ENCODE measurements at regions not wholly inside any gene's neighbourhood (a gene's known extent, or its start where the extent isn't known, plus 50 kb on each side); places are given as distances from the start of the nearest gene placed in this dataset.

DNA sequence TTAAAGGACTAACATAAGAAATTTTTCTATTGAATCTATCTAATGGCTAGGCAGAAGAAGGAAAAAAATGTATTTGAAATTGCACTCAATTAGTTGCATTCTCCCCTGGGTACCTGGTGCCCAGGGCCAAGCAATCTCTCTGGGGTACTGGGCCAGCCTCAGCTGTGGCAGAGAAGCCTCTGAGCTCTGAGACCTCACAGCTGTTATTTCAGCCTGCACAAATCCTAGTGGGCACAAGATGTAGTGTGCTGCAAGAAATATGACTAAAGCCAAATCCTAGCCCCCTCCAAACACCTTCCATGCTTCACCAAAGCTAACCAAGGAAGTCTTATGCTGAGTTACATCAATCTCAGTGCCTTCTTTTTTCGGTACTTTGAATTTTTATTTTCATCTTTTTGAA is 478.4 kb downstream of the STK39 start:
- Histone ChIP-seq H3K4me1 (ENCODE audit: low read length) (no peaks in the 10 kb centered on the region), H2AFZ (ENCODE audit: low read length) (no peak overlapping the region), H3K27me3 (replicated peaks; ENCODE audit: insufficient read depth, low read length) (no peaks in the 10 kb centered on the region), H3K9ac (ENCODE audit: low read length) (no peak overlapping the region), H3K9me2 (replicated peaks; ENCODE audit: insufficient read depth, low read length) (no peaks in the 10 kb centered on the region), H3K27ac (ENCODE audit: low read length) (no peak overlapping the region), H3K79me2 (ENCODE audit: low read length) (no peaks in the 10 kb centered on the region), H3K36me3 (replicated peaks; ENCODE audit: insufficient read depth, low read length) (no peaks in the 10 kb centered on the region), H3K9me3 (replicated peaks; ENCODE audit: insufficient read depth, low read length) (no peaks in the 10 kb centered on the region), H3K4me2 (ENCODE audit: low read depth, low read length) (no peak overlapping the region), H3F3A (ENCODE audit: insufficient read depth, low read length) (no peaks in the 10 kb centered on the region), H3K4me3 (ENCODE audit: low read length) (no peak overlapping the region), H4K20me1 (ENCODE audit: insufficient read depth, low read length) (no peaks in the 10 kb centered on the region)
- TF ChIP-seq EZH2 (optimal IDR thresholded peaks at IDR 0.05; ENCODE audit: low read depth, low read length), result no peak
- TF ChIP-seq, protein P1, sequence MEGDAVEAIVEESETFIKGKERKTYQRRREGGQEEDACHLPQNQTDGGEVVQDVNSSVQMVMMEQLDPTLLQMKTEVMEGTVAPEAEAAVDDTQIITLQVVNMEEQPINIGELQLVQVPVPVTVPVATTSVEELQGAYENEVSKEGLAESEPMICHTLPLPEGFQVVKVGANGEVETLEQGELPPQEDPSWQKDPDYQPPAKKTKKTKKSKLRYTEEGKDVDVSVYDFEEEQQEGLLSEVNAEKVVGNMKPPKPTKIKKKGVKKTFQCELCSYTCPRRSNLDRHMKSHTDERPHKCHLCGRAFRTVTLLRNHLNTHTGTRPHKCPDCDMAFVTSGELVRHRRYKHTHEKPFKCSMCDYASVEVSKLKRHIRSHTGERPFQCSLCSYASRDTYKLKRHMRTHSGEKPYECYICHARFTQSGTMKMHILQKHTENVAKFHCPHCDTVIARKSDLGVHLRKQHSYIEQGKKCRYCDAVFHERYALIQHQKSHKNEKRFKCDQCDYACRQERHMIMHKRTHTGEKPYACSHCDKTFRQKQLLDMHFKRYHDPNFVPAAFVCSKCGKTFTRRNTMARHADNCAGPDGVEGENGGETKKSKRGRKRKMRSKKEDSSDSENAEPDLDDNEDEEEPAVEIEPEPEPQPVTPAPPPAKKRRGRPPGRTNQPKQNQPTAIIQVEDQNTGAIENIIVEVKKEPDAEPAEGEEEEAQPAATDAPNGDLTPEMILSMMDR (IDR thresholded peaks at IDR 0.05; ENCODE audit: low read length), result no peak
- no peak for DNase-seq

DNA sequence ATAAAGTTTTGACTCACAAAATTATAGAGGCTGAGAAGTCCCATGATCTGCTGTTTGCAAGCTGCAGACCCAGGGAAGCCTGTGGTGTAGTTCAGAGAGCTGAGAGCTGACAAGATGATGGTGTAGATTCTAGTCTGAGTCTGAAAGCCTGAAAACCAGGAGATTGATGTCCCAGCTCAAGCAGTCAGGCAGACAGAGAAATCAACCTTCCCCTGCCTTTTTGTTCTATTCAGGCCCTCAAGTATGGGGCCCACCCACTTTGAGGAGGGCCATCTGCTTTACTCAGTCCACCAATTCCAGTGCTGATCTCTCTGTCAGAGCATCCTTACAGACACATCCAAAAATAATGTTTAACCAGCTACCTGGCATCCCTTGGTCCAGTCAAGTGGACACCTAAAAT is 479.6 kb downstream of the STK39 start:
- DNase-seq, result no peak
- no peaks in the 10 kb centered on the region for H3K79me2 ChIP-seq (ENCODE audit: low read length)
- H3K27ac ChIP-seq (ENCODE audit: low read length), result no peak overlapping the region

DNA sequence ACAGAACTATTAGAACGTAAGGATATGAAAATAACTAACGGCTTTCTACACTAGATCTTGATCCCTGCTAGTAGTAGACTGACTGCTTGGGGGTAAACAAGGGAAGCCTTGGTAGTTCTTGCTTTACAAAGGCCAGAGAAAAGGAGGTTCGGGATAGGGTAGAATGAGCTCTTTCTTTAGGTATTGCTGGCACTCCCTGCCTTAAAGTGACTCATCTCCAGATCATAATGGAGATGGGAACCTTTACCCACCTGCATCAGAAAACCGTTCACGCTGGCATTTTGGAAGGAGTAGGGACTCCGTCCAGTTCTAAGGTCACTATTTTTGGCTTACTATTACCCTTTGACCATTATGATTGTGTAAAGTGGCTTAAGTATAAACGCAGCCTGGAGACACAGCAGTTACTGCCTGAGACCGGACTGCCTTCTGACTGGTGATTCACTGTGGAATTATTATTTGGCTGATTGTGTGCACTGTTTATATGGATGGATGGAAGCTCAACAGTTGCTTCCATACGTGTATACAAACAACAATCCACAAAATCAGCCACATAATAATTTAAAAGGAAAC is 482.5 kb downstream of the STK39 start:
- Histone ChIP-seq H2AFZ (ENCODE audit: low read length) (no peak overlapping the region), H3K9me2 (replicated peaks; ENCODE audit: insufficient read depth, low read length) (no peaks in the 10 kb centered on the region), H3K36me3 (replicated peaks; ENCODE audit: insufficient read depth, low read length) (no peaks in the 10 kb centered on the region), H3K27ac (ENCODE audit: low read length) (no peak overlapping the region), H4K20me1 (ENCODE audit: insufficient read depth, low read length) (no peaks in the 10 kb centered on the region), H3F3A (ENCODE audit: insufficient read depth, low read length) (no peaks in the 10 kb centered on the region), H3K4me1 (ENCODE audit: low read length) (no peaks in the 10 kb centered on the region), H3K79me2 (ENCODE audit: low read length) (no peaks in the 10 kb centered on the region), H3K4me2 (ENCODE audit: low read depth, low read length) (no peak overlapping the region), H3K4me3 (ENCODE audit: low read length) (no peak overlapping the region), H3K9ac (ENCODE audit: low read length) (no peak overlapping the region), H3K9me3 (replicated peaks; ENCODE audit: insufficient read depth, low read length) (no peaks in the 10 kb centered on the region), H3K27me3 (replicated peaks; ENCODE audit: insufficient read depth, low read length) (no peaks in the 10 kb centered on the region)
- TF ChIP-seq EZH2phosphoT487 (IDR thresholded peaks at IDR 0.05; ENCODE audit: low read length) (no peak), EZH2 (optimal IDR thresholded peaks at IDR 0.05; ENCODE audit: low read depth, low read length) (no peak)
- TF ChIP-seq, protein P1 (IDR thresholded peaks at IDR 0.05; ENCODE audit: low read length), result no peak
- no peak for DNase-seq

More for the DNA sequence above, 479.6 kb downstream of the STK39 start:
- Histone ChIP-seq H3F3A (ENCODE audit: insufficient read depth, low read length) (no peaks in the 10 kb centered on the region), H2AFZ (ENCODE audit: low read length) (no peak overlapping the region), H3K4me1 (ENCODE audit: low read length) (no peaks in the 10 kb centered on the region), H3K9me2 (replicated peaks; ENCODE audit: insufficient read depth, low read length) (no peaks in the 10 kb centered on the region), H3K36me3 (replicated peaks; ENCODE audit: insufficient read depth, low read length) (no peaks in the 10 kb centered on the region), H3K4me3 (ENCODE audit: low read length) (no peak overlapping the region), H3K4me2 (ENCODE audit: low read depth, low read length) (no peak overlapping the region), H3K9ac (ENCODE audit: low read length) (no peak overlapping the region), H4K20me1 (ENCODE audit: insufficient read depth, low read length) (no peaks in the 10 kb centered on the region), H3K27me3 (replicated peaks; ENCODE audit: insufficient read depth, low read length) (no peaks in the 10 kb centered on the region), H3K9me3 (replicated peaks; ENCODE audit: insufficient read depth, low read length) (no peaks in the 10 kb centered on the region)
- TF ChIP-seq EZH2 (optimal IDR thresholded peaks at IDR 0.05; ENCODE audit: low read depth, low read length) (no peak), EZH2phosphoT487 (IDR thresholded peaks at IDR 0.05; ENCODE audit: low read length) (no peak)
- TF ChIP-seq, protein P1 (IDR thresholded peaks at IDR 0.05; ENCODE audit: low read length), result no peak

Measured in MM.1S (cell line).